ENCODE measurements at regions not wholly inside any gene's neighbourhood (a gene's known extent, or its start where the extent isn't known, plus 50 kb on each side); places are given as distances from the start of the nearest gene placed in this dataset.

DNA sequence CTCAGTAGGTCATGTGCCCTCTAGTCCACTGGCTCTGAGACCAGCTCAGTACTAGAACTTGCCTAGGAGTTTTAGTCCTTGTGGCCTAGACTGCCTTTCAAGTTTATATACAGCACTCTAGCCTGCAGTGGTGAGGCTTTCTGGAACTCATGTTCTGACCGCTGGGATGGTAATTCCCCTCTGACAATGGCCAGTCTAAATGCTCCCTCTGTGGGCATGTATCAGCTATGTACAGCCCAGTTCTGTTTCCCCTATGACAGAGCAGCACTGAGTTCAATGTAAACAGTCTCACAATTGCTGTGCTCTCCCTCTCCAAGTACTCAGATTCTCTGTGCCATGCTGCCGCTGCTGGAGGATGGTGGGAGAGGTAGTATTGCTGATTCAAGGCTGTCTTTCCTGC, 68.6 kb upstream of the SLC27A6 start:
- Histone ChIP-seq H3K9me3 (no peaks in the 10 kb centered on the region), H3K36me3 (ENCODE audit: control insufficient read depth, insufficient read depth, low read length) (no peaks in the 10 kb centered on the region), H3K27me3 (replicated peaks; ENCODE audit: control insufficient read depth, insufficient read depth, low read length) (no peaks in the 10 kb centered on the region), H3K4me3 (ENCODE audit: low read depth, low read length) (no peak overlapping the region), H3K4me1 (no peaks in the 10 kb centered on the region)
- Mint-ChIP-seq H3K4me1 (ENCODE audit: low read depth, unreplicated experiment) (no peaks in the 10 kb centered on the region), H3K4me3 (ENCODE audit: unreplicated experiment) (no peak overlapping the region), H3K9me3 (ENCODE audit: unreplicated experiment) (peaks cover 9% of the 10 kb centered on the region), H3K27me3 (ENCODE audit: insufficient read depth, unreplicated experiment) (peaks cover 10% of the 10 kb centered on the region), H3K27ac (ENCODE audit: unreplicated experiment) (no peak overlapping the region), H3K36me3 (ENCODE audit: insufficient read depth, unreplicated experiment) (no peaks in the 10 kb centered on the region)
- no TSS peak for BruUV-seq (replicated peaks)
- intact Hi-C loops (cut with micrococcal nuclease; ENCODE audit: unreplicated experiment) = no loop called here
- ChIA-PET POLR2A (no interaction called here), CTCF (interaction anchor here (0.6 kb wide), 1 partner anchor 511 kb away, joined by 3 read pairs; no protein-coding TSS in a partner anchor)
- TF ChIP-seq, protein P1, sequence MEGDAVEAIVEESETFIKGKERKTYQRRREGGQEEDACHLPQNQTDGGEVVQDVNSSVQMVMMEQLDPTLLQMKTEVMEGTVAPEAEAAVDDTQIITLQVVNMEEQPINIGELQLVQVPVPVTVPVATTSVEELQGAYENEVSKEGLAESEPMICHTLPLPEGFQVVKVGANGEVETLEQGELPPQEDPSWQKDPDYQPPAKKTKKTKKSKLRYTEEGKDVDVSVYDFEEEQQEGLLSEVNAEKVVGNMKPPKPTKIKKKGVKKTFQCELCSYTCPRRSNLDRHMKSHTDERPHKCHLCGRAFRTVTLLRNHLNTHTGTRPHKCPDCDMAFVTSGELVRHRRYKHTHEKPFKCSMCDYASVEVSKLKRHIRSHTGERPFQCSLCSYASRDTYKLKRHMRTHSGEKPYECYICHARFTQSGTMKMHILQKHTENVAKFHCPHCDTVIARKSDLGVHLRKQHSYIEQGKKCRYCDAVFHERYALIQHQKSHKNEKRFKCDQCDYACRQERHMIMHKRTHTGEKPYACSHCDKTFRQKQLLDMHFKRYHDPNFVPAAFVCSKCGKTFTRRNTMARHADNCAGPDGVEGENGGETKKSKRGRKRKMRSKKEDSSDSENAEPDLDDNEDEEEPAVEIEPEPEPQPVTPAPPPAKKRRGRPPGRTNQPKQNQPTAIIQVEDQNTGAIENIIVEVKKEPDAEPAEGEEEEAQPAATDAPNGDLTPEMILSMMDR (IDR thresholded peaks at IDR 0.05; ENCODE audit: insufficient read depth in 1 of 2, low read depth in 1 of 2, low read length in 1 of 2, severe bottlenecking in 1 of 2, unreplicated experiment in 1 of 2) = no peak
- no peak for DNase-seq

DNA sequence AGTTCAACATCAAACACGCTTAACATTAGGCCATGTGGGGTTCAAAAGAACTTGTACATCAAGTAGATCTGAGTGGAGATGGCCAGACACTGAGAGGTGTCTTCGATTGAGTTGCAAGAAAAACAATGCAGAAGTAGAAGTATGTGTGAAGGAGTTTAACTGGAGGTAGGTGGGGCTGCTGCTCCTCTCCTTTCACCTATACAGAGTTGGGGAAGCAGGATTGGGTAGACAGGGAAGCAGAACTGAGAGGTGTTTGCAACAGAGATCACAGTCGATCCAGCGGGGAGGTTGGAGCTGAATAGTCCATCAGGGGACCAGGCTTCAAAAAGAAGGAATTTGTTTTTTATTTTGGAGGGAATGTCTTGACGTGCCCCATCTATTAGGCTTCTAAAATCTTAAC, 61.7 kb upstream of the SLC27A6 start:
- no peaks in the 10 kb centered on the region for H3K4me1 Mint-ChIP-seq (ENCODE audit: low read depth, unreplicated experiment)
- no peak overlapping the region for H3K4me3 Mint-ChIP-seq (ENCODE audit: unreplicated experiment)
- H3K36me3 ChIP-seq (ENCODE audit: control insufficient read depth, insufficient read depth, low read length) = no peaks in the 10 kb centered on the region
- POLR2A ChIA-PET = no interaction called here
- H3K4me1 ChIP-seq = no peaks in the 10 kb centered on the region
- H3K27me3 Mint-ChIP-seq (ENCODE audit: insufficient read depth, unreplicated experiment) = no peaks in the 10 kb centered on the region
- intact Hi-C loops (cut with micrococcal nuclease; ENCODE audit: unreplicated experiment) = no loop called here
- H3K36me3 Mint-ChIP-seq (ENCODE audit: insufficient read depth, unreplicated experiment) = no peaks in the 10 kb centered on the region
- no TSS peak for BruUV-seq (replicated peaks)
- DNase-seq = no peak
- TF ChIP-seq, protein P1 (IDR thresholded peaks at IDR 0.05; ENCODE audit: insufficient read depth in 1 of 2, low read depth in 1 of 2, low read length in 1 of 2, severe bottlenecking in 1 of 2, unreplicated experiment in 1 of 2) = no peak
- H3K9me3 Mint-ChIP-seq (ENCODE audit: unreplicated experiment) = no peaks in the 10 kb centered on the region
- H3K27me3 ChIP-seq (replicated peaks; ENCODE audit: control insufficient read depth, insufficient read depth, low read length) = no peaks in the 10 kb centered on the region
- H3K27ac Mint-ChIP-seq (ENCODE audit: unreplicated experiment) = no peak overlapping the region
- no peak overlapping the region for H3K4me3 ChIP-seq (ENCODE audit: low read depth, low read length)
- CTCF ChIA-PET = no interaction called here
- H3K9me3 ChIP-seq = no peaks in the 10 kb centered on the region

DNA sequence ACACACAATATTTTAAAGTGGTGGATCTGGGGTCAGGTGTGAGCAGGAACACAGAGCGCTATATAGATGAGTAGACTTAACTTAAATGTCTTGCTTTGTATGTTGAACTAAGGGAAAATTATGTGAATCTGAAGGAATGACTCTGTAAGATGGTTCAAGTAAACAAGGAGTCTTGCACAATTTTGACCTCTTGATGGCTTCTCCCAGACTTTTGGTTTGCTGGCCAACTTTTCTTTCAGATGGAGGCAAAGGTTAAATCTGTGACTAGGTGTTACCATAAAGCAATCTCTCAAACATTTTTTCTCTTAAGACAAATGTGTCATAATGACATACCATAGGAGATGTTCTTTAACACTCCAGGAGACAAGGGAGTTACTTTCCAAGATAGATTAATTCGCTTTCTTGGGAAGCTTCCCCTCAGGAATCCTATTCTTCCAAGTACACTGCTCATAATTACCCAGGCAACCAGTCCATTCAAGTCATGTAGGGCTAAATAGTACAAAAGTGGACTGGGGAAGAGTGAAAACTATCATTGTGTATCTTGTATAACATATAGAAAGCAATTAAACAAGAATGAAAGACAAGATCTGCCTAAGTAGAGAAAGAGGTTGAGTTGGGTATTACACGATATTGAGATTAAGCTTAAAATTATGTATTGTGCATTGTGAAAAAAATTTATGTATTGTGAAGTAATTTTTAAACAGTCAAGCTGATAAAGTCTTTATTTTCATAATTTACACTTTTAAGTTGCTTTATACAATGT, 60.3 kb upstream of the SLC27A6 start:
- intact Hi-C loops (cut with micrococcal nuclease; ENCODE audit: unreplicated experiment) = loop anchor here (1.0 to 5.0 kb wide), 5 partner anchors 147 to 693 kb away; partner anchors contain the start of gene ISOC1
- H3K27ac Mint-ChIP-seq (ENCODE audit: unreplicated experiment) = no peak overlapping the region
- H3K4me3 Mint-ChIP-seq (ENCODE audit: unreplicated experiment) = no peak overlapping the region
- H3K4me1 Mint-ChIP-seq (ENCODE audit: low read depth, unreplicated experiment) = no peaks in the 10 kb centered on the region
- no peaks in the 10 kb centered on the region for H3K27me3 Mint-ChIP-seq (ENCODE audit: insufficient read depth, unreplicated experiment)
- Histone ChIP-seq H3K4me3 (ENCODE audit: low read depth, low read length) (no peak overlapping the region), H3K4me1 (no peaks in the 10 kb centered on the region), H3K9me3 (no peaks in the 10 kb centered on the region), H3K36me3 (ENCODE audit: control insufficient read depth, insufficient read depth, low read length) (no peaks in the 10 kb centered on the region), H3K27me3 (replicated peaks; ENCODE audit: control insufficient read depth, insufficient read depth, low read length) (no peaks in the 10 kb centered on the region)
- TF ChIP-seq, protein P1 (IDR thresholded peaks at IDR 0.05; ENCODE audit: insufficient read depth in 1 of 2, low read depth in 1 of 2, low read length in 1 of 2, severe bottlenecking in 1 of 2, unreplicated experiment in 1 of 2) = no peak
- ChIA-PET CTCF (interaction anchor here (2.8 kb wide), 1 partner anchor 190 kb away, joined by 9 read pairs; the partner anchor contains the start of gene ISOC1), POLR2A (no interaction called here)
- no peaks in the 10 kb centered on the region for H3K36me3 Mint-ChIP-seq (ENCODE audit: insufficient read depth, unreplicated experiment)
- H3K9me3 Mint-ChIP-seq (ENCODE audit: unreplicated experiment) = no peaks in the 10 kb centered on the region
- BruUV-seq (replicated peaks) = no TSS peak
- no peak for DNase-seq
